Esophagus muscularis mucosa (tissue), 4 donors: ENCODE measurements at regions not wholly inside any gene's neighbourhood (a gene's known extent, or its start where the extent isn't known, plus 50 kb on each side); places are given as distances from the start of the nearest gene placed in this dataset.

Experiments used
- DNase-seq: peaks from one replicate; pipeline ENCODE4 v3.0.0-alpha.2; 2017; ENCODE audit errors: extremely low spot score
- H3K27ac ChIP-seq, 4 donors: fragments of 200-600 bp; sonication (generic); replicated peaks in 1 of 4; 1 replicate in 3 of 4; 2 replicates in 1 of 4; pipeline ENCODE4 v1.5.1; 2016 to 2019; ENCODE audit warnings: mild to moderate bottlenecking in 1 of 4
- H3K27me3 ChIP-seq, 4 donors: fragments of 200-600 bp; sonication (generic); one replicate each; pipeline versions ENCODE4 v1.5.1 to v1.6.0; 2016 to 2019
- H3K36me3 ChIP-seq, 4 donors: fragments of 200-600 bp; sonication (generic); one replicate each; pipeline ENCODE4 v1.5.1; 2016 to 2019
- H3K4me1 ChIP-seq, 4 donors: fragments of 200-600 bp; sonication (generic); one replicate each; pipeline ENCODE4 v1.5.1; 2016 to 2019
- H3K4me3 ChIP-seq, 4 donors: fragments of 200-600 bp; sonication (generic); 1 replicate in 2 of 4; 2 replicates in 2 of 4; pipeline ENCODE4 v1.5.1; 2016 to 2019; ENCODE audit warnings: mild to moderate bottlenecking in 4 of 4, moderate library complexity in 1 of 4
- H3K9me3 ChIP-seq, 4 donors: fragments of 200-600 bp; sonication (generic); 1 replicate in 3 of 4; 2 replicates in 1 of 4; pipeline ENCODE4 v1.5.1; 2016 to 2019
- EP300 ChIP-seq: sonication (generic); formaldehyde crosslinking; IDR thresholded peaks from one replicate; pipeline ENCODE4 v1.6.1; 2017; ENCODE audit warnings: antibody characterized with exemption
- POLR2A ChIP-seq: fragments of 450-650 bp; IDR thresholded peaks from one replicate; pipeline ENCODE4 v1.6.1; 2017; ENCODE audit warnings: antibody characterized with exemption, moderate library complexity, mild to moderate bottlenecking, low read depth
- POLR2AphosphoS5 ChIP-seq, 2 donors: sonication (generic); formaldehyde crosslinking; IDR thresholded peaks; one replicate each; pipeline ENCODE4 v1.6.1; 2017; ENCODE audit warnings: antibody characterized with exemption in 2 of 2
- WGBS: methylation state at CpG from one replicate; pipeline ENCODE4 v1.1.5; 2018; 5-methylcytosine and 5-hydroxymethylcytosine counted together
- intact Hi-C: fragments of 100-400 bp; cut with DNase I; formaldehyde crosslinking; loops from one replicate; pipeline ENCODE4 v1.15.1; 2023
- TF ChIP-seq, protein P1 (sequence below), 3 experiments: fragments of 200-600 bp in 2 of 3; fragments of 450-650 bp in 1 of 3; sonication (generic) in 2 of 3; IDR thresholded peaks; one replicate each; pipeline ENCODE4 v1.5.1; 2017 to 2019; ENCODE audit warnings: antibody characterized with exemption in 3 of 3, mild to moderate bottlenecking in 2 of 3, moderate library complexity in 1 of 3

DNA sequence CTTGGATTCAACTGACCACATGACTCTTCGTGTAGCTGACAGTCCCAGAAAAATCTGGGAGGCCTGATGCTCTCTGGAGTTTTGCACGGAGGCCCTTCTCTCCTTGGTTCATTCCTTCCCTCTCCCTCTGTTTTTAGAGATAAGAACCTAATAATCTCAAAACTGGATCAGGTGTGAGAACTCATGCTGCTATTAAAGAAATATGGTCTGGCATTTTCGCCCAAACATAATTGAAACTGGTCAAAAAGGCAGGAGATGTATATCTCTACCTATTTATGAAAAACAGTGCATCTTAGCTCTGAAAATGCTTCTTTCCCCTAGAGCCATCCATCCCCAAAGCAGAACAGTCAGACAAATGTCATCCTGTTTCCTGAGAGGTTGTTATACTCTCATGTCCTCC, 397.5 kb downstream of the PRELID2 start:
- H3K4me3 ChIP-seq: no peak overlapping the region
- TF ChIP-seq POLR2A (no peak), POLR2AphosphoS5 (IDR thresholded peaks at IDR 0.05) (no peak), EP300 (no peak)
- TF ChIP-seq, protein P1, sequence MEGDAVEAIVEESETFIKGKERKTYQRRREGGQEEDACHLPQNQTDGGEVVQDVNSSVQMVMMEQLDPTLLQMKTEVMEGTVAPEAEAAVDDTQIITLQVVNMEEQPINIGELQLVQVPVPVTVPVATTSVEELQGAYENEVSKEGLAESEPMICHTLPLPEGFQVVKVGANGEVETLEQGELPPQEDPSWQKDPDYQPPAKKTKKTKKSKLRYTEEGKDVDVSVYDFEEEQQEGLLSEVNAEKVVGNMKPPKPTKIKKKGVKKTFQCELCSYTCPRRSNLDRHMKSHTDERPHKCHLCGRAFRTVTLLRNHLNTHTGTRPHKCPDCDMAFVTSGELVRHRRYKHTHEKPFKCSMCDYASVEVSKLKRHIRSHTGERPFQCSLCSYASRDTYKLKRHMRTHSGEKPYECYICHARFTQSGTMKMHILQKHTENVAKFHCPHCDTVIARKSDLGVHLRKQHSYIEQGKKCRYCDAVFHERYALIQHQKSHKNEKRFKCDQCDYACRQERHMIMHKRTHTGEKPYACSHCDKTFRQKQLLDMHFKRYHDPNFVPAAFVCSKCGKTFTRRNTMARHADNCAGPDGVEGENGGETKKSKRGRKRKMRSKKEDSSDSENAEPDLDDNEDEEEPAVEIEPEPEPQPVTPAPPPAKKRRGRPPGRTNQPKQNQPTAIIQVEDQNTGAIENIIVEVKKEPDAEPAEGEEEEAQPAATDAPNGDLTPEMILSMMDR (IDR thresholded peaks at IDR 0.05): no peak
- intact Hi-C loops: no loop called here
- no peaks in the 10 kb centered on the region for H3K4me1 ChIP-seq
- DNase-seq: no peak
- peaks cover 0 to 5% (median 0%) of the 10 kb centered on the region in 4 donors for H3K9me3 ChIP-seq
- no peaks in the 10 kb centered on the region for H3K27me3 ChIP-seq
- H3K36me3 ChIP-seq: no peaks in the 10 kb centered on the region
- H3K27ac ChIP-seq: no peak overlapping the region
- 67% methylated on average over 3 of the region's 3 CpGs for WGBS

DNA sequence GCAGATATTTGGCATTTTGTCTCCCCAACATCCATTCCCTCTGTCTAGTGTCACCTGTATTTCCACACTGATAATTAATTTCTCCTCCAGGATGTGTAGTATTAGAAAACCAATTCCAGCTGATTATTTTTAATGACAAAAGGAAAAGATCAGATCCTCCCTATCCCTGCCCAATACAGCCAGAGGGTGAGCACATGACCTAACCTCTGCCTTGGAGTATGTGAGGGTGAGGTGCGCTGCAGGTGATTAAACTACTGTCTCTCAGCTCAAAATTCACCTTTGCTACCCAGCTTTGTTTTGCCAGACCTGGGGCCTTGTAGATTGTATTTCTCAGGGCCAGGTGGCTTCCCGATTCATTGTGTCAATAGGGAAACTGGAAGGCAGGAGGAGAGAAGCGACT, 402.1 kb downstream of the PRELID2 start:
- 86% methylated on average over 3 of the region's 3 CpGs for WGBS

DNA sequence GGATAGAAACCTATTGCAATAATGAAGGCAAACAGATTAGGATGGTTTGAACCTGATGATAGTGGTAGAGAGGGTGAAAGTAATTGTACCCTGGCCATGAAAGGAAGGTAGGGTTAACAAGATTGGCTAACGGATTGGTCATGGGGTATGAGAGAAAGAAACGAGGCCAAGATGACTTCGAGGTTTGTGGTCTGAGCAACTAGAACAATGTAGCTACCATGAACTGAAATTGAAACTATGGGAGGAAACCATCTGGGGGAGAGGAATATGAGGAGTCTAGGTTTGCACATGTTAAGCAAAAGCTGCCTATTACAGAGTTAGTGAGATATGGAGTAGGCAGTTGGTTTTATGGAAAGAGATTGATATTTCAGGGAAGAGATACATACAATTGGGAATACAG, 406.0 kb downstream of the PRELID2 start:
- no peaks in the 10 kb centered on the region for H3K4me1 ChIP-seq
- DNase-seq: no peak
- intact Hi-C loops: no loop called here
- H3K27ac ChIP-seq: no peak overlapping the region
- H3K9me3 ChIP-seq: no peaks in the 10 kb centered on the region
- WGBS: 79% methylated on average over 3 of the region's 3 CpGs
- no peaks in the 10 kb centered on the region for H3K27me3 ChIP-seq
- TF ChIP-seq POLR2AphosphoS5 (IDR thresholded peaks at IDR 0.05): no peak
- no peak for TF ChIP-seq POLR2A
- TF ChIP-seq, protein P1 (IDR thresholded peaks at IDR 0.05): no peak
- no peak for TF ChIP-seq EP300
- no peak overlapping the region for H3K4me3 ChIP-seq
- H3K36me3 ChIP-seq: no peaks in the 10 kb centered on the region

More for the DNA sequence above, 402.1 kb downstream of the PRELID2 start:
- no peak overlapping the region for H3K27ac ChIP-seq
- H3K4me3 ChIP-seq: no peak overlapping the region
- DNase-seq: no peak
- intact Hi-C loops: no loop called here
- no peaks in the 10 kb centered on the region for H3K36me3 ChIP-seq
- H3K9me3 ChIP-seq: peaks cover 0 to 5% (median 0%) of the 10 kb centered on the region in 4 donors
- TF ChIP-seq POLR2AphosphoS5 (IDR thresholded peaks at IDR 0.05): no peak
- TF ChIP-seq, protein P1 (IDR thresholded peaks at IDR 0.05): no peak
- no peak for TF ChIP-seq EP300
- no peak for TF ChIP-seq POLR2A
- H3K4me1 ChIP-seq: no peaks in the 10 kb centered on the region
- H3K27me3 ChIP-seq: no peaks in the 10 kb centered on the region

DNA sequence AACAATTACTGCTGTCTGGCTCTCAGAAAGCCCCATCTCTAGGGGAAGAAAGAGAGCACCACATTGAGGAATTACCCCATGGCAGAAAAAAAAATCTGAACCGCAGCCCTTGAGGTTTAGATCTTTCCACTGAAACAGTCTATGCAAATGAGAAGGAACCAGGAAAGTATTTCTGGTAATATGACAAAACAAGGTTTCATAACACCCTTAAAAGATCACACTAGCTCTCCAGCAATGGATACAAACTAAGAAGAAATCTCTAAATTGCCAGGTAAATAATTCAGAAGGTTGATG, 427.1 kb downstream of the PRELID2 start:
- 100% methylated on average over 1 of the region's 1 CpG for WGBS
- Histone ChIP-seq H3K4me3 (no peak overlapping the region), H3K27me3 (no peaks in the 10 kb centered on the region), H3K27ac (no peak overlapping the region), H3K36me3 (no peaks in the 10 kb centered on the region), H3K9me3 (peaks cover 0 to 66% (median 29%) of the 10 kb centered on the region in 4 donors), H3K4me1 (no peaks in the 10 kb centered on the region)
- TF ChIP-seq, protein P1 (IDR thresholded peaks at IDR 0.05): no peak
- TF ChIP-seq EP300: no peak
- TF ChIP-seq POLR2AphosphoS5 (IDR thresholded peaks at IDR 0.05): no peak
- TF ChIP-seq POLR2A: no peak
- intact Hi-C loops: no loop called here
- DNase-seq: no peak

DNA sequence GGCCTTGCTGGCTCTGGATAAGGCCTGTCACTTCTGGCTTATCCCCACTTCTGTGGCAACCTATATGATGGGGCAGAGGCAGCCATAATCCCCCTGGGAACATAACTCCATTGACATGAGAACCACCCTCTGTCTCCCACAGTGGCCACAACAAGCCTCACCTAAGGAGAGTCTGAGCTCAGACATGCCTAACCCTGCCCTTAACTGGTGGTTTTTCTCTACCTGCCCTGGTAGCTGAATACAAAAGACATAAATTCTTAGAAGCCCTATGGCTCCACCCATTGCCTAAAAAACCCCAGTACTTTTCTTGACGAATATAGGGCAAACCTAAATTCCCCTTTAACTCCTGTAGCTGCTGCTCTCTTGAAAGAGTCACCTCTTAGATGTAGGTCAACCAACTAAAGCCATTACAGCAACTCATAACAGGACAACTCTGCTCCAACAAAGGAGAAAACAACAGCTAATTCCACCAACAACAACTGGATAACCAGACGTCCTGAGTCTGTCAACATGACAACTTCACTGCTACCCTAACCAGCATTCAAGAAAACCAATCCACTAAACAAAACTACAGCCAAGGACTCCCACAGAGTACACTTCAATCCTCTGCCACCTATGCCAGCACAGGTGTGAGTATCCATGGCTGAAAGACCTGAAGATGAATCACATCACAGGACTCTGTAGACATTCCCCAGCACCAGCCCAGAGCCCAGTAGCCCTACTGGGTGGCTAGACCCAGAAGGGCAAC, 427.7 kb downstream of the PRELID2 start:
- TF ChIP-seq, protein P1 (IDR thresholded peaks at IDR 0.05): no peak
- TF ChIP-seq POLR2A (no peak), POLR2AphosphoS5 (IDR thresholded peaks at IDR 0.05) (no peak), EP300 (no peak)
- intact Hi-C loops: loop anchor here (2.0 kb wide), 1 partner anchor 27 kb away; no protein-coding TSS in a partner anchor
- no peak for DNase-seq
- Histone ChIP-seq H3K27ac (no peak overlapping the region), H3K4me3 (no peak overlapping the region), H3K9me3 (peaks cover 0 to 60% (median 27%) of the 10 kb centered on the region in 4 donors), H3K36me3 (no peaks in the 10 kb centered on the region), H3K27me3 (no peaks in the 10 kb centered on the region), H3K4me1 (no peaks in the 10 kb centered on the region)
- WGBS: 79% methylated on average over 2 of the region's 2 CpGs
